GM12892 (cell line): ENCODE measurements at regions not wholly inside any gene's neighbourhood (a gene's known extent, or its start where the extent isn't known, plus 50 kb on each side); places are given as distances from the start of the nearest gene placed in this dataset.

Experiments used
- DNase-seq: peaks from one replicate; pipeline ENCODE4 v3.0.0; 2011; ENCODE audit not compliant: insufficient read length
- FAIRE-seq: peaks from 2 replicates; lab custom pipeline; 2011; peaks lifted over from hg19 to GRCh38; lab: Jason Lieb, UNC
- POLR2A ChIP-seq: IDR thresholded peaks from 2 replicates; pipeline ENCODE4 v1.6.1; 2011; ENCODE audit warnings: low read depth, low read length, control low read depth
- POLR2AphosphoS5 ChIP-seq: IDR thresholded peaks from 2 replicates; pipeline ENCODE4 v1.6.1; 2011; ENCODE audit warnings: low read depth, low read length, control low read depth
- TAF1 ChIP-seq: IDR thresholded peaks from 2 replicates; pipeline ENCODE4 v1.6.1; 2011; ENCODE audit warnings: low read depth, mild to moderate bottlenecking, control low read depth, low read length, borderline replicate concordance

DNA sequence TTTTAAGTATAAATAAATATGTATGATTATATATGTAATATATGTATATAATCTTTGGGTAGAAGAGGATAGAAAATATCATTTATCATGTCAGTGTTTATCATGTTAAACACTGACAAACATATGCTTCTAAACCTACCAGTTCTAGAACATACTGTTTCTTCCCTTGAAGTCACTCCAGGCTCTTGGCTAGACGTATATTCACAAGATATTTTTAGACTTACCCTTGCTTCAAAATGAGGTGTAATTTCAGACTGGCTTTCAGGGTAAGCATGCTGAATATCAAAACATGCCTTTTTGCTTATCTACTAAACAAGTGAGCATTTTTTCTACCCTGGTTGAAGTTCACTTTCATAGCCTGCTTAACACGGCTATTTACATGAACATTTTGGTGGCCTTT lies 642.4 kb upstream of the PKDCC start:
- DNase-seq (no peak), FAIRE-seq (no peak)
- TF ChIP-seq TAF1 (no peak), POLR2A (no peak), POLR2AphosphoS5 (no peak)

DNA sequence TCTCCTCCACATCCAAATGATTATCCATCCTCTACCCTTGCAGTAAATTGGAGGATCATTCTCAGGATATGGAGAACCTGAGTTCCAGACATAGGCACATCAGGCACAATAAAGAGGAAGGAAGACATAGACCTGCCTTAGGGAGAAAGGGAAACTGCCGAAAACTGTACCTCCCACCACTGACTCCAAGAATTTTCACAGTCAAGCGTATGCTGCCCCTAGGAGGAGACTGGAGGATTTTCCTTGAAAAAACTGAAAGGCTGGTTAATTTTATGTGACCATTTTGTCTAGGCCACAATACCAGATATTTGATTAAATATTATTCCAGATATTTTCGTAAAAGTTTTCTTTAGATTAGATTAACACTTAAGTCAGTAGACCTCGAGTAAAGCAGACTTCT lies 638.5 kb upstream of the PKDCC start:
- DNase-seq (no peak), FAIRE-seq (no peak)
- no peak for TF ChIP-seq POLR2A
- no peak for TF ChIP-seq TAF1
- no peak for TF ChIP-seq POLR2AphosphoS5

DNA sequence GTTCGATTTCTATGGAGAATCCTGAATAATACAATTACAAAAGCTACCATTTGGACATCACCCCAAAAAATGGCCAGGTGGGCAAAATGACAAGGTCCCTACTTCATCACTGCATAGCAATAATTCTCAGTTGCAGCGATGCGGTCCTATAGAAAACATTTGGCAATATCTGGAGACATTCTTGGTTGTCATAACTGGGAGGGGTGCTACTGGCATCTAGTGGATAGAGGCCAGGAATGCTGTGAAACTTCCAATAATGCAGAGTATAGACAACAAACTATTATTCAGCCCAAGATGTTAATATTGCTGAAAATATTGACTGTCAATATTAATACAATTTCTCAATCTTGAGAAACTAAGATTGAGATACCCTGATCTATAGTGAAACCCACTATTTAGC lies 637.8 kb upstream of the PKDCC start:
- no peak for TF ChIP-seq POLR2A
- no peak for TF ChIP-seq TAF1
- TF ChIP-seq POLR2AphosphoS5 = no peak
- DNase-seq (no peak), FAIRE-seq (no peak)

DNA sequence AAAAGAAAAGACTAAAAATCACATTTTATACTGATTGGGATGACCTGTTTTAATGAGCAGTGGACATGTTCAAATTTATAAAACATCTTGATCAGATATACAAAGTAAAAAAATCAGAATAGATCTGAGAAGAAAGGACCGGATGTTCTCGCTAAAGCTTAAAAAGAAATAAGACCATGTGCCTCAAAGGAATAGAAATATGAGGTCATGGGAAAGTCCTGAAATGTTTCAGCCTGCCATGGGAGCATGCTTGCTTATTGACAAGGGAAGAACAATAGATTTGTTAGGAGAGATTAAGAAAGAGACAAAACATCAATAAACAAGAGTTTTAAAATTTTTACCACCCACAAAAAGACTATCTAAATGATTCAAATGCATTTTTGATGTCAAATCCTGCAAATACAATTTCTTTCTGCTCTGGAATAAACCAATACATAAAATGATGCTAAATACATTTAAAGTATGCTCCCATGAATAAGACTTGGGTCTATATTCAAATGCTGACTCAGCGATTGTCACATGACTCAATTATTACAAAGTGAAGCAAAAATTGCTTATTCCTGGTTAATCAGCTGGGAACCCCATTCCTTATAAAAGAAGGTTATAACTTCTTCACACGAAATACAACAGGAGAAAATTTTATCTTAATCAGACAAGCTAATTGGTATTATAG lies 633.9 kb upstream of the PKDCC start:
- TF ChIP-seq POLR2AphosphoS5 (no peak), TAF1 (no peak), POLR2A (no peak)
- DNase-seq (no peak), FAIRE-seq (peak; percentile 21)

DNA sequence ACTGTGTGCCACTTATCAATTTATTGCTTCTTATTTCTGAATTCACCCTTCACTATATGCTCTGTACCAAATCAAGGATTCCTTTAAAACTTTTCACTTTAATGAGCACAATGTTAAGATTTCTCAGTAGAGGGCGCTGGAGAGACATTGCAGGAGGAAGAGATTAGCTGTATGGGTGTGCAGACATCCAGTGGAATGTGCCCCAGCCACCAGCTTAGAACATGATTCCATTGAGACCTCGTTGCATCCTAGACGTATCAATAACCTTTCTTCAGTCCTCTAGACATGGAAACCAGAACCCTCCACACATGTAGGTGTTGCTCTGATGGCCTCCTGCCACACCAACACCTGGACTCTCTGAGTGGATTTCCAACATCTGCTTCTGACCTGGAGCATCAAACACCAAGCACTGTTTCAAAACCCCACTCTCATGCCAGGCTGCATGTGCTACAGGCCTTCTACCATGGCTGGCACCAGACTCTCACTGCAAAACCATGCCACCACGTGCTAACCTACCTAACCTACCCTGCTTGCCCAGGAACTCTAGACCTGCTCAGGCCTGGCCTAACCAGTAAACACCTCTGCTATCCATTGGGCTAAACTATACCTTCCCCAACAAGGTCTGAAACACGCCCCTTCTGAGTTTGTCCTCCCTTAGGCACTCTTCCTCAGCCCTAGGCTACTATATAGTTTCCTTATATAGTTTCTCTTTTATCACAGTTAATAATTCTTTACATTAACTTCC lies 633.2 kb upstream of the PKDCC start:
- TF ChIP-seq POLR2A = no peak
- no peak for TF ChIP-seq TAF1
- no peak for TF ChIP-seq POLR2AphosphoS5
- FAIRE-seq (peak; percentile 87), DNase-seq (no peak)

DNA sequence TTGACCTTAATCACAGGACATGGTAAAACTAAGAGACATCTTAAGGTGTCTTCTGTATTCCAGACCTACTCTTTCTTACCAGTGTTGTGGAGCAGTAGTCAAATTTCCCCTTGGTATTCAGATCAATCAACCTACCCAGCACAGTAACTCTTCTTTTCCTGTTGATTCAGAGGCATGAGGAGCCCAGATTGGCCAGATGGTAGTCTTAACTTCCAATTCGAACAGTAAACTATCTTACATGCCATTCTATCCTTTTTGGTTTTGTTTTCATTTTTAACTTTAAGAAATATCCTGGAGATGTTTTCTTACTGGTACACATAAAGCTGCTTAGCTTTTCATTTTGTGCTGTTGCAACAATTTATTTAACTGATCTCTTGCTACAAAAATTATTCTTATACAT lies 630.3 kb upstream of the PKDCC start:
- FAIRE-seq (no peak), DNase-seq (no peak)
- TF ChIP-seq POLR2A (no peak), TAF1 (no peak), POLR2AphosphoS5 (no peak)

DNA sequence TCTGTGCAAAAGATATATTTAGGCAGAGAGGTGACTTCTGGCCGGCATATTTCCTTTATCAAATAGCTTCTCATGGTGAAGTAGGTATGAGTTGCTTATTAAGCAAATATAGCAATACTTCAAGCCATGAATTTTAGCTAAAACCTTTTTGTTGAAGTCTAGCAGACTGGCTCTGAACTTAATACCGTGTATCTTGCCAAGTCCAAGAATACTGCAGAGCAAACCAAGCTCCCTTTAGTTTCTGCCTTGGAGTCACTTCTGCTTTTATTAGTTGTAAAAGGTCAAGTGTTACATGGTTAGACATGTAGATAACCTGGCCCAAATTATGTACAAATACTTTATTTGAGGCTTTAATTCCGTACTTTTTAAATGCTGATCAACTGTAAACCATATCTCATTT lies 627.6 kb upstream of the PKDCC start:
- no peak for FAIRE-seq
- TF ChIP-seq POLR2AphosphoS5 (no peak), TAF1 (no peak), POLR2A (no peak)
- DNase-seq = no peak

DNA sequence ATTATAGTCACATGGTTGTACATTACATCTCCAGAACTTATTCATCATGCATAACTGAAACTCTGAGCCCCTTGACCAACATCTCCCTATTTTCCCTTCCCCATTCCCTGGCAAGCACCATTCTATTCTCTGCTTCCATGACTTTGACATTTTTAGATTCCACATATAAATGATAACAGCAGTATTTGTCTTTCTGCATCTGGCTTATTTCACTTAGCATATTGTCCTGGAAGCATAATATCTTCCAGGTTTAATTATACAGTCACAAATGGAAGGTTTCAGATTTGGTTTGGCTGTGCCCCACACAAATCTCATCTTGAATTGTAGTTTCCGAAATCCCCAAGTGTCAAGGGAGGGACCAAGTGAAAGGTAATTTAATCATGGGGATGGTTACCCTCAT lies 626.9 kb upstream of the PKDCC start:
- FAIRE-seq (no peak), DNase-seq (no peak)
- TF ChIP-seq TAF1 (no peak), POLR2A (no peak), POLR2AphosphoS5 (no peak)

DNA sequence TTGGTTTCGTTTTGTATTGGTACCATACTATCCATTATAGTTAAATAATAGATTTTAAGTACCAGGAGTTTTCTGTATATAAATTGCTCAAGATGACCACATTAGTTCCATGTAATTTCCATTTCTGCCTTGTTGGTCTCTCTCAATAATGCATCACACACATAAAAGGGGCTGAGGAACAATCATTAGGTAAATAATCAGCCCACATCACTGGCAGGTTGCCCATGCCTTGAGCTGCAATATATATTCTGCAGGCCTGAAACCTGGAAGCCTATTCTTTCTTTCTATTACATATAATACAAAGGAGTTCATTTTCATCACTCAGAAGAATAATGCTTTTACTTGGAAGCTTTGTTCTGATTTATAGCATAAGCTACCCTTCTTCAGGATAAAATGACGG lies 616.1 kb upstream of the PKDCC start:
- FAIRE-seq (no peak), DNase-seq (no peak)
- TF ChIP-seq POLR2A (no peak), TAF1 (no peak), POLR2AphosphoS5 (no peak)

DNA sequence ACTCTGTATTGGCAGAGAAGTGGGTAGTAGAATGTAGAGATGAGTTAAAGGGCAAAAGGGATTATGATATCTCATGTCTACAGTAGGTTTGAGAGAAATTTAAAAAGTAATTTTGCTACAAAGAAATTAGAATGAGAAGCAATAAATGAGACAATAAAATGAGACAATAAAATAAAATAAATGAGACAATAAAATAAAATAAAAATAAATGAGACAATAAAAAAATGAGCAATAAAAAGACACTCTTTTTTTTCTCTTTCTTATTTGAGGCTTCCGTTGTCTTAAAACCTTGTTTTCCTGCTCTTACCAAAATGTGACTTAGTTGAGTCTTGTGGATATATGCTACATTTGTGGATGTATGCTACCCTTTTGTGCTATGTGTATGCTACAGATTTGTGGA lies 615.4 kb upstream of the PKDCC start:
- TF ChIP-seq POLR2A (no peak), TAF1 (no peak), POLR2AphosphoS5 (no peak)
- FAIRE-seq (no peak), DNase-seq (no peak)

DNA sequence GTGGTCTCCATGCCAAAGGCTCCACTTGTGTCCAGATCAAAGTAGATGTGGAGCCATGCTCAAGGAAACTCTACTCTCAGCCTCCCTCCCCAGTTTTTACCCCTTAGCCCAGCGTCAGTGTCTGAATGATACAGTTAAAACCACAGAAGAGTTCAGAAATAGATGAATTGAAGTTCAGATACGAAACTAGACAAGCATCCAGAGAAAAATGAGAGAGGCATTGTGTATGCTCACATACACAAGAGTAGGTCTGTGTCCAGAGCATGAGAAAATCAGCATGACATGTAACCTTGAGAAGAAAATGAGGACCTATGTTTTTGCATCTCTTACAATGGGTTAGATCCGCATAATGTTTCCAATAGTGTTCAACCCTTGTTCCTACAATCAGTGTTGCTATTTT lies 612.8 kb upstream of the PKDCC start:
- DNase-seq = no peak
- FAIRE-seq = no peak
- TF ChIP-seq POLR2A (no peak), TAF1 (no peak), POLR2AphosphoS5 (no peak)

DNA sequence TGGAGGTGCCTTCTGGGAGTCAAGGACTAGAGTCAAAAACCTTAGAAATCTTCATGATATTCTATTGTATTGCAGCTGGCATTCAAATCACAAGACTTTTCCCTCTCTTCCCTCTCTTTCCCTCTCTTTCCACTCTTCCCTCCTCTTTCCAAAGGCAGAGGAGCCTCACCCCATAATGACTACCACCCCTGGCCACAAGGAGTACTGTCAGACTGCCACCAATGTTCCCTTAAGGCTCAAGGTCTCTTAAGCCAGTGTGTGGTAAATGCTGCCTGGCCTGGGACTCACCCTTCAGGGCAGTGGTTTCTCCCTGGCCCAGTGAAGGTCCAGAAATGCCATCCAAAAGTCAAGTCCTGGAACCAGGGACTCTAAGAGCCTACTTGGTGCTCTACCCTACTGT lies 605.9 kb upstream of the PKDCC start:
- FAIRE-seq (no peak), DNase-seq (no peak)
- TF ChIP-seq TAF1 (no peak), POLR2A (no peak), POLR2AphosphoS5 (no peak)
